SK-N-SH treated with all-trans-retinoic acid at 6 μM for 48 hours (cell line): ENCODE measurements at regions not wholly inside any gene's neighbourhood (a gene's known extent, or its start where the extent isn't known, plus 50 kb on each side); places are given as distances from the start of the nearest gene placed in this dataset.

Experiments
- ARNTL ChIP-seq: fragments of 450-650 bp; formaldehyde crosslinking; IDR thresholded peaks from 2 replicates; pipeline ENCODE4 v1.5.0; 2020; ENCODE audit warnings: low read depth, mild to moderate bottlenecking, moderate library complexity, borderline replicate concordance
- BACH2 ChIP-seq: fragments of 250-450 bp; sonication (Bioruptor Pico); IDR thresholded peaks from 2 replicates; pipeline ENCODE4 v1.9.0; 2021; ENCODE audit warnings: mild to moderate bottlenecking, borderline replicate concordance
- CSDC2 ChIP-seq: fragments of 250-450 bp; sonication (Bioruptor Pico); IDR thresholded peaks from 2 replicates; pipeline ENCODE4 v1.5.0; 2020; ENCODE audit warnings: mild to moderate bottlenecking, moderate library complexity
- ESRRG ChIP-seq: fragments of 250-450 bp; sonication (Bioruptor Pico); IDR thresholded peaks from 2 replicates; pipeline ENCODE4 v1.6.1; 2021; ENCODE audit warnings: mild to moderate bottlenecking
- GLIS3 ChIP-seq: fragments of 250-450 bp; sonication (Bioruptor Pico); IDR thresholded peaks from 2 replicates; pipeline ENCODE4 v1.5.0; 2020; ENCODE audit warnings: mild to moderate bottlenecking, moderate library complexity
- TOX ChIP-seq: fragments of 250-450 bp; sonication (Bioruptor Pico); IDR thresholded peaks from 2 replicates; pipeline ENCODE4 v1.8.0; 2021; ENCODE audit warnings: mild to moderate bottlenecking, moderate library complexity, borderline replicate concordance
- ZC3H10 ChIP-seq: fragments of 250-450 bp; sonication (Bioruptor Pico); IDR thresholded peaks from 2 replicates; pipeline ENCODE4 v1.5.1; 2021; ENCODE audit warnings: mild to moderate bottlenecking, moderate library complexity
- ZFP30 ChIP-seq: fragments of 450-650 bp; formaldehyde crosslinking; IDR thresholded peaks from 2 replicates; pipeline ENCODE4 v1.5.0; 2022; ENCODE audit warnings: mild to moderate bottlenecking, moderate library complexity
- ZNF565 ChIP-seq: fragments of 450-650 bp; formaldehyde crosslinking; conservative IDR thresholded peaks from 2 replicates; pipeline ENCODE4 v1.5.0; 2020; ENCODE audit warnings: low read depth, mild to moderate bottlenecking, moderate library complexity
- TF ChIP-seq, protein P1 (sequence below): fragments of 250-450 bp; sonication (Bioruptor Pico); IDR thresholded peaks from 2 replicates; pipeline ENCODE4 v1.5.0; 2020; ENCODE audit warnings: mild to moderate bottlenecking, moderate library complexity
- TF ChIP-seq, protein P2 (sequence below): fragments of 250-450 bp; sonication (Bioruptor Pico); IDR thresholded peaks from 2 replicates; pipeline ENCODE4 v1.5.1; 2020; ENCODE audit warnings: low read depth, mild to moderate bottlenecking, moderate library complexity
- TF ChIP-seq, protein P3 (sequence below): fragments of 250-450 bp; sonication (Bioruptor Pico); IDR thresholded peaks from 2 replicates; pipeline ENCODE4 v1.8.0; 2020; ENCODE audit warnings: mild to moderate bottlenecking, moderate library complexity, borderline replicate concordance

DNA sequence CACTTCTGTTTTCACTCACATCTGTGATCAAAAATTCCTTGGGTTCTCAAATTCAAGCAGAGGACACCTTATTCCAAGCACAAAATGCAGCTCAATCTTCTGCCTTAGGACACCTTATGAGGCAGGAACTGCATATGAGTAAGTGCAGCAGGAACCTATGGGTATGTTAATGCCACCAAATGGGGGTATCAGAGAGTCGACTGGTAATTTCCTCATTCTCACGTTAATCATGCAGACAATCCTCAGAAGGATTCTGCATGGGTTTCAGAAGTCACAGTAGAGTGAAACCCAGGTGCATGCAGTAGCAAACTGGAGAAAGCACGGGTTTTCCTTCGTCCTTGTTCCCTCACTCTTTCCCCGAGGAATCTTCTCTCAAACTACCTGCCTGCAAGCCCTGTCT lies 452.8 kb downstream of the CBLN2 start:
- TF ChIP-seq CSDC2 (CRISPR knock-in tag) (no peak), ZC3H10 (CRISPR knock-in tag) (no peak), TOX (CRISPR knock-in tag) (no peak), ARNTL (no peak), ESRRG (no peak), ZFP30 (CRISPR knock-in tag) (no peak), ZNF565 (CRISPR knock-in tag) (no peak), GLIS3 (CRISPR knock-in tag) (no peak), BACH2 (no peak)
- TF ChIP-seq, protein P1, sequence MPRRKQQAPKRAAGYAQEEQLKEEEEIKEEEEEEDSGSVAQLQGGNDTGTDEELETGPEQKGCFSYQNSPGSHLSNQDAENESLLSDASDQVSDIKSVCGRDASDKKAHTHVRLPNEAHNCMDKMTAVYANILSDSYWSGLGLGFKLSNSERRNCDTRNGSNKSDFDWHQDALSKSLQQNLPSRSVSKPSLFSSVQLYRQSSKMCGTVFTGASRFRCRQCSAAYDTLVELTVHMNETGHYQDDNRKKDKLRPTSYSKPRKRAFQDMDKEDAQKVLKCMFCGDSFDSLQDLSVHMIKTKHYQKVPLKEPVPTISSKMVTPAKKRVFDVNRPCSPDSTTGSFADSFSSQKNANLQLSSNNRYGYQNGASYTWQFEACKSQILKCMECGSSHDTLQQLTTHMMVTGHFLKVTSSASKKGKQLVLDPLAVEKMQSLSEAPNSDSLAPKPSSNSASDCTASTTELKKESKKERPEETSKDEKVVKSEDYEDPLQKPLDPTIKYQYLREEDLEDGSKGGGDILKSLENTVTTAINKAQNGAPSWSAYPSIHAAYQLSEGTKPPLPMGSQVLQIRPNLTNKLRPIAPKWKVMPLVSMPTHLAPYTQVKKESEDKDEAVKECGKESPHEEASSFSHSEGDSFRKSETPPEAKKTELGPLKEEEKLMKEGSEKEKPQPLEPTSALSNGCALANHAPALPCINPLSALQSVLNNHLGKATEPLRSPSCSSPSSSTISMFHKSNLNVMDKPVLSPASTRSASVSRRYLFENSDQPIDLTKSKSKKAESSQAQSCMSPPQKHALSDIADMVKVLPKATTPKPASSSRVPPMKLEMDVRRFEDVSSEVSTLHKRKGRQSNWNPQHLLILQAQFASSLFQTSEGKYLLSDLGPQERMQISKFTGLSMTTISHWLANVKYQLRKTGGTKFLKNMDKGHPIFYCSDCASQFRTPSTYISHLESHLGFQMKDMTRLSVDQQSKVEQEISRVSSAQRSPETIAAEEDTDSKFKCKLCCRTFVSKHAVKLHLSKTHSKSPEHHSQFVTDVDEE (CRISPR knock-in tag) = no peak
- TF ChIP-seq, protein P2, sequence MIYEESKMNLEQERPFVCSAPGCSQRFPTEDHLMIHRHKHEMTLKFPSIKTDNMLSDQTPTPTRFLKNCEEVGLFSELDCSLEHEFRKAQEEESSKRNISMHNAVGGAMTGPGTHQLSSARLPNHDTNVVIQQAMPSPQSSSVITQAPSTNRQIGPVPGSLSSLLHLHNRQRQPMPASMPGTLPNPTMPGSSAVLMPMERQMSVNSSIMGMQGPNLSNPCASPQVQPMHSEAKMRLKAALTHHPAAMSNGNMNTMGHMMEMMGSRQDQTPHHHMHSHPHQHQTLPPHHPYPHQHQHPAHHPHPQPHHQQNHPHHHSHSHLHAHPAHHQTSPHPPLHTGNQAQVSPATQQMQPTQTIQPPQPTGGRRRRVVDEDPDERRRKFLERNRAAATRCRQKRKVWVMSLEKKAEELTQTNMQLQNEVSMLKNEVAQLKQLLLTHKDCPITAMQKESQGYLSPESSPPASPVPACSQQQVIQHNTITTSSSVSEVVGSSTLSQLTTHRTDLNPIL = no peak
- TF ChIP-seq, protein P3, sequence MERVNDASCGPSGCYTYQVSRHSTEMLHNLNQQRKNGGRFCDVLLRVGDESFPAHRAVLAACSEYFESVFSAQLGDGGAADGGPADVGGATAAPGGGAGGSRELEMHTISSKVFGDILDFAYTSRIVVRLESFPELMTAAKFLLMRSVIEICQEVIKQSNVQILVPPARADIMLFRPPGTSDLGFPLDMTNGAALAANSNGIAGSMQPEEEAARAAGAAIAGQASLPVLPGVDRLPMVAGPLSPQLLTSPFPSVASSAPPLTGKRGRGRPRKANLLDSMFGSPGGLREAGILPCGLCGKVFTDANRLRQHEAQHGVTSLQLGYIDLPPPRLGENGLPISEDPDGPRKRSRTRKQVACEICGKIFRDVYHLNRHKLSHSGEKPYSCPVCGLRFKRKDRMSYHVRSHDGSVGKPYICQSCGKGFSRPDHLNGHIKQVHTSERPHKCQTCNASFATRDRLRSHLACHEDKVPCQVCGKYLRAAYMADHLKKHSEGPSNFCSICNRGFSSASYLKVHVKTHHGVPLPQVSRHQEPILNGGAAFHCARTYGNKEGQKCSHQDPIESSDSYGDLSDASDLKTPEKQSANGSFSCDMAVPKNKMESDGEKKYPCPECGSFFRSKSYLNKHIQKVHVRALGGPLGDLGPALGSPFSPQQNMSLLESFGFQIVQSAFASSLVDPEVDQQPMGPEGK (CRISPR knock-in tag) = no peak
